D721Med (cell line): ENCODE measurements at regions not wholly inside any gene's neighbourhood (a gene's known extent, or its start where the extent isn't known, plus 50 kb on each side); places are given as distances from the start of the nearest gene placed in this dataset.
A peak's percentile ranks its signal among the peaks of the same experiment; 100 is the strongest.
"Not testable (repeated sequence)": the region's sequence is repeated elsewhere in the genome, so short reads cannot be mapped to it uniquely, and the experiment has no call there.

Source experiments
- DNase-seq: peaks from one replicate; pipeline ENCODE4 v3.0.0; 2011; ENCODE audit warnings: low spot score; ENCODE audit not compliant: insufficient read length
- FAIRE-seq: peaks from 2 replicates; lab custom pipeline; 2011; peaks lifted over from hg19 to GRCh38; lab: Jason Lieb, UNC
- CTCF ChIP-seq: IDR thresholded peaks from 2 replicates; pipeline ENCODE4 v1.5.1; 2012; ENCODE audit warnings: mild to moderate bottlenecking, control low read depth; ENCODE audit not compliant: insufficient read depth; ENCODE audit errors: missing control alignments

- FAIRE-seq (no peak), DNase-seq (no peak)
- no peak for TF ChIP-seq CTCF
These were observed 350.4 kb downstream of the AMY1C start for GRCh38 chr1:104100115-104100514.

- DNase-seq (no peak), FAIRE-seq (no peak)
- TF ChIP-seq CTCF = no peak
These were observed 355.8 kb downstream of the AMY1C start for GRCh38 chr1:104105465-104105864.

- FAIRE-seq (no peak), DNase-seq (no peak)
- peak; percentile 34 for TF ChIP-seq CTCF
These were observed 370.8 kb downstream of the AMY1C start for GRCh38 chr1:104120525-104120924.

- DNase-seq (no peak), FAIRE-seq (no peak)
- no peak for TF ChIP-seq CTCF
These were observed 371.6 kb downstream of the AMY1C start for GRCh38 chr1:104121271-104121670.

- FAIRE-seq (no peak), DNase-seq (no peak)
- TF ChIP-seq CTCF = no peak
These were observed 375.6 kb downstream of the AMY1C start for GRCh38 chr1:104125266-104125665.

- FAIRE-seq = no peak
- no peak for DNase-seq
- no peak for TF ChIP-seq CTCF
These were observed 376.3 kb downstream of the AMY1C start for GRCh38 chr1:104125970-104126369.

- DNase-seq (no peak), FAIRE-seq (peak; percentile 46)
- peak; percentile 60 for TF ChIP-seq CTCF
These were observed 382.8 kb downstream of the AMY1C start for GRCh38 chr1:104132382-104132973.

GRCh38 chr1:104135036-104135435, 385.3 kb downstream of the AMY1C start:
- not testable (repeated sequence) for DNase-seq, FAIRE-seq
